ENCODE measurements at regions not wholly inside any gene's neighbourhood (a gene's known extent, or its start where the extent isn't known, plus 50 kb on each side); places are given as distances from the start of the nearest gene placed in this dataset.

GRCh38 chr2:176648700-176649297, 379.6 kb downstream of the MTX2 start:
- DNase-seq (ENCODE audit: low spot score), result no peak

- no peak for DNase-seq (ENCODE audit: low spot score)
Observed at GRCh38 chr2:176650104-176650837, 381.0 kb downstream of the MTX2 start.

- no peak for DNase-seq (ENCODE audit: low spot score)
Observed at GRCh38 chr2:176650838-176651555, 381.8 kb downstream of the MTX2 start.

- DNase-seq (ENCODE audit: low spot score), result peak; percentile 77
Observed at GRCh38 chr2:176652300-176653182, 383.3 kb downstream of the MTX2 start.

GRCh38 chr2:176653479-176654443, 384.5 kb downstream of the MTX2 start:
- DNase-seq (ENCODE audit: low spot score), result peak; percentile 73

- DNase-seq (ENCODE audit: low spot score), result no peak
Observed at GRCh38 chr2:176656038-176656775, 387.0 kb downstream of the MTX2 start.

- DNase-seq (ENCODE audit: low spot score), result no peak
Observed at GRCh38 chr2:176656776-176657140, 387.5 kb downstream of the MTX2 start.

- DNase-seq (ENCODE audit: low spot score), result no peak
Observed at GRCh38 chr2:176657393-176657792, 388.2 kb downstream of the MTX2 start.

GRCh38 chr2:176658708-176659107, 389.5 kb downstream of the MTX2 start:
- no peak for DNase-seq (ENCODE audit: low spot score)

- no peak for DNase-seq (ENCODE audit: low spot score)
Observed at GRCh38 chr2:176662753-176663152, 393.5 kb downstream of the MTX2 start.

GRCh38 chr2:176664478-176664877, 395.2 kb downstream of the MTX2 start:
- peak; percentile 48 for DNase-seq (ENCODE audit: low spot score)

GRCh38 chr2:176665086-176665485, 395.8 kb downstream of the MTX2 start:
- DNase-seq (ENCODE audit: low spot score), result peak; percentile 23

GRCh38 chr2:176668912-176669311, 399.7 kb downstream of the MTX2 start:
- DNase-seq (ENCODE audit: low spot score), result no peak

- no peak for DNase-seq (ENCODE audit: low spot score)
Observed at GRCh38 chr2:176669398-176670174, 400.3 kb downstream of the MTX2 start.

GRCh38 chr2:176675271-176675949, 406.2 kb downstream of the MTX2 start:
- no peak for DNase-seq (ENCODE audit: low spot score)

GRCh38 chr2:176677746-176678265, 408.6 kb downstream of the MTX2 start:
- no peak for DNase-seq (ENCODE audit: low spot score)

- no peak for DNase-seq (ENCODE audit: low spot score)
Observed at GRCh38 chr2:176678571-176678970, 409.3 kb downstream of the MTX2 start.

- no peak for DNase-seq (ENCODE audit: low spot score)
Observed at GRCh38 chr2:176679061-176679669, 409.9 kb downstream of the MTX2 start.

Measured in SW480 (cell line).